Endothelial cell (in vitro differentiated cells): ENCODE measurements at regions not wholly inside any gene's neighbourhood (a gene's known extent, or its start where the extent isn't known, plus 50 kb on each side); places are given as distances from the start of the nearest gene placed in this dataset.
"Not testable (repeated sequence)": the region's sequence is repeated elsewhere in the genome, so short reads cannot be mapped to it uniquely, and the experiment has no call there.

Experiments used
- DNase-seq: peaks from one replicate; pipeline ENCODE4 v3.0.0; 2021; ENCODE audit warnings: low spot score
- H3K27ac Mint-ChIP-seq: one replicate; pipeline ENCODE4 v1.8.0; 2021; ENCODE audit warnings: mixed read lengths, inconsistent platforms; ENCODE audit not compliant: unreplicated experiment
- H3K27me3 Mint-ChIP-seq: one replicate; pipeline ENCODE4 v1.8.0; 2021; ENCODE audit warnings: mild to moderate bottlenecking, moderate library complexity, mixed read lengths, inconsistent platforms; ENCODE audit not compliant: unreplicated experiment
- H3K36me3 Mint-ChIP-seq: one replicate; pipeline ENCODE4 v1.8.0; 2021; ENCODE audit warnings: mild to moderate bottlenecking, low read depth, mixed read lengths, inconsistent platforms; ENCODE audit not compliant: unreplicated experiment
- H3K4me1 Mint-ChIP-seq: one replicate; pipeline ENCODE4 v1.8.0; 2021; ENCODE audit warnings: mild to moderate bottlenecking, mixed read lengths, inconsistent platforms; ENCODE audit not compliant: unreplicated experiment
- H3K4me3 Mint-ChIP-seq: one replicate; pipeline ENCODE4 v1.8.0; 2021; ENCODE audit warnings: mild to moderate bottlenecking, mixed read lengths, inconsistent platforms; ENCODE audit not compliant: unreplicated experiment
- H3K9me3 Mint-ChIP-seq: one replicate; pipeline ENCODE4 v1.8.0; 2021; ENCODE audit warnings: mixed read lengths, inconsistent platforms; ENCODE audit not compliant: unreplicated experiment
- CTCF ChIP-seq: fragments of 200-600 bp; sonication (generic); IDR thresholded peaks from one replicate; pipeline ENCODE4 v1.5.0; 2021; ENCODE audit warnings: antibody characterized with exemption; ENCODE audit not compliant: unreplicated experiment

- Mint-ChIP-seq H3K36me3 (no peaks in the 10 kb centered on the region), H3K9me3 (no peaks in the 10 kb centered on the region), H3K4me1 (peaks cover 12% of the 10 kb centered on the region), H3K27me3 (no peaks in the 10 kb centered on the region), H3K4me3 (no peak overlapping the region), H3K27ac (no peak overlapping the region)
- no peak for DNase-seq
- TF ChIP-seq CTCF, result no peak
These were observed 860.8 kb upstream of the ACVR2A start for GRCh38 chr2:146984014-146984413.

- H3K27ac Mint-ChIP-seq, result no peak overlapping the region
- H3K4me3 Mint-ChIP-seq, result no peak overlapping the region
- H3K27me3 Mint-ChIP-seq, result no peaks in the 10 kb centered on the region
- no peaks in the 10 kb centered on the region for H3K36me3 Mint-ChIP-seq
- no peaks in the 10 kb centered on the region for H3K9me3 Mint-ChIP-seq
- H3K4me1 Mint-ChIP-seq, result peaks cover 12% of the 10 kb centered on the region
- DNase-seq, result no peak
- no peak for TF ChIP-seq CTCF
These were observed 862.4 kb upstream of the ACVR2A start for GRCh38 chr2:146982393-146982846.

GRCh38 chr2:146981921-146982320, 862.9 kb upstream of the ACVR2A start:
- peaks cover 12% of the 10 kb centered on the region for H3K4me1 Mint-ChIP-seq
- DNase-seq, result no peak

GRCh38 chr2:146979746-146980145, 865.1 kb upstream of the ACVR2A start:
- no peak for DNase-seq
- Mint-ChIP-seq H3K36me3 (no peaks in the 10 kb centered on the region), H3K27me3 (no peaks in the 10 kb centered on the region), H3K4me3 (no peak overlapping the region), H3K9me3 (no peaks in the 10 kb centered on the region), H3K4me1 (no peaks in the 10 kb centered on the region), H3K27ac (no peak overlapping the region)
- no peak for TF ChIP-seq CTCF

More at GRCh38 chr2:146981921-146982320, 862.9 kb upstream of the ACVR2A start:
- H3K27me3 Mint-ChIP-seq, result no peaks in the 10 kb centered on the region
- no peak overlapping the region for H3K4me3 Mint-ChIP-seq
- no peaks in the 10 kb centered on the region for H3K36me3 Mint-ChIP-seq
- H3K27ac Mint-ChIP-seq, result no peak overlapping the region
- no peaks in the 10 kb centered on the region for H3K9me3 Mint-ChIP-seq
- TF ChIP-seq CTCF, result no peak

- Mint-ChIP-seq H3K4me3 (no peak overlapping the region), H3K36me3 (no peaks in the 10 kb centered on the region), H3K9me3 (no peaks in the 10 kb centered on the region), H3K27me3 (no peaks in the 10 kb centered on the region), H3K4me1 (no peaks in the 10 kb centered on the region), H3K27ac (no peak overlapping the region)
- DNase-seq, result no peak
- TF ChIP-seq CTCF, result no peak
These were observed 866.0 kb upstream of the ACVR2A start for GRCh38 chr2:146978577-146979555.

GRCh38 chr2:146970981-146971380, 873.8 kb upstream of the ACVR2A start:
- H3K36me3 Mint-ChIP-seq, H3K27ac Mint-ChIP-seq, H3K27me3 Mint-ChIP-seq, H3K4me3 Mint-ChIP-seq, H3K9me3 Mint-ChIP-seq, DNase-seq, H3K4me1 Mint-ChIP-seq: not testable (repeated sequence)

GRCh38 chr2:146969703-146970102, 875.1 kb upstream of the ACVR2A start:
- H3K4me1 Mint-ChIP-seq, H3K27ac Mint-ChIP-seq, H3K36me3 Mint-ChIP-seq, H3K27me3 Mint-ChIP-seq, DNase-seq, H3K9me3 Mint-ChIP-seq, H3K4me3 Mint-ChIP-seq: not testable (repeated sequence)
